ENCODE measurements at regions not wholly inside any gene's neighbourhood (a gene's known extent, or its start where the extent isn't known, plus 50 kb on each side); places are given as distances from the start of the nearest gene placed in this dataset.
"Not testable (repeated sequence)": the region's sequence is repeated elsewhere in the genome, so short reads cannot be mapped to it uniquely, and the experiment has no call there.

DNA sequence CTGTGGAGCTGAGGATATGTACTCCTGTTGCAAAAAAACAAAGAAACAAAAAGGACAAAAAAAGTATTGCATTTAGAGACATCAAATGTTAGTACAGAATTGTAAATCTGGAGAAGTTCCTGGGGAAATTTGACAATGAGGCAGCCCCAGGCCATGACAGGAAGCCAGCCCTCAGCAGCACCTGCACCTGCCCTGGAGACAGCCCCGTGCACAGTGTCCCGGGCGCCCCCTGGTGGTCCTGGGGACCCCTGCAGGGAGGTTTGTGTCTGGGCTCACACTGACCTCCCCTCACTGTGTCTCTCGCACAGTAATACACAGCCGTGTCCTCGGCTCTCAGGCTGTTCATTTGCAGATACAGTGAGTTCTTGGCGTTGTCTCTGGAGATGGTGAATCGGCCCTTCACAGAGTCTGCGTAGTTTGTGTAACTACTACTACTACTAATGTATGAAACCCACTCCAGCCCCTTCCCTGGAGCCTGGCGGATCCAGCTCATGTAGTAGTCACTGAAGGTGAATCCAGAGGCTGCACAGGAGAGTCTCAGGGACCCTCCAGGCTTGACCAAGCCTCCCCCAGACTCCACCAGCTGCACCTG lies 590.1 kb downstream of the TMEM121 start:
- TF ChIP-seq CTCF (IDR thresholded peaks at IDR 0.05): peak in 2 of 6 experiments; percentile 12 to 22
- not testable (repeated sequence) for TF ChIP-seq POLR2A (IDR thresholded peaks at IDR 0.05)
